T-cell (primary cell): ENCODE measurements at regions not wholly inside any gene's neighbourhood (a gene's known extent, or its start where the extent isn't known, plus 50 kb on each side); places are given as distances from the start of the nearest gene placed in this dataset.

ENCODE experiments used
- ATAC-seq, 4 experiments: fragments of 200-7000 bp in 3 of 4; fragments of 150-1000 bp in 1 of 4; cut with Tn5 transposase; replicated peaks in 1 of 4; 1 replicate in 3 of 4; 2 replicates in 1 of 4; pipeline ENCODE4 v1.10.0; 2021; ENCODE audit warnings: moderate library complexity in 3 of 4, mild to moderate bottlenecking in 2 of 4, moderate number of reproducible peaks in 1 of 4
- CTCF ChIA-PET, 2 donors: fragments of 300-600 bp; sonication (Branson Sonifier 250); formaldehyde crosslinking; loops; one replicate each; lab custom pipeline; 2022; ENCODE audit warnings: antibody characterized with exemption in 2 of 2; lab: Charles Lee
- POLR2A ChIA-PET, 2 donors: fragments of 300-600 bp; sonication (Branson Sonifier 250); formaldehyde crosslinking; loops; one replicate each; lab custom pipeline; 2022; ENCODE audit warnings: antibody characterized with exemption in 2 of 2; lab: Charles Lee
- DNase-seq, 35 experiments: peaks; one replicate each; pipeline versions ENCODE4 v3.0.0 to v3.0.0-alpha.2; 2013 to 2023
- H3K27ac ChIP-seq: one replicate; pipeline ENCODE4 v1.5.1; 2013; ENCODE audit warnings: low read length
- H3K27me3 ChIP-seq, 2 experiments: replicated peaks in 1 of 2; 1 replicate in 1 of 2; 2 replicates in 1 of 2; pipeline versions ENCODE4 v1.6.1 to v1.7.0; 2013; ENCODE audit warnings: low read length in 1 of 2, mixed read lengths in 1 of 2; ENCODE audit not compliant: control insufficient read depth in 2 of 2, insufficient read depth in 2 of 2; ENCODE audit errors: extremely low read depth in 1 of 2
- H3K36me3 ChIP-seq, 2 donors: 1 replicate in 1 of 2; 2 replicates in 1 of 2; pipeline versions ENCODE4 v1.6.1 to v1.7.0; 2013; ENCODE audit warnings: low read length in 1 of 2; ENCODE audit not compliant: control insufficient read depth in 2 of 2, insufficient read depth in 1 of 2; ENCODE audit errors: extremely low read depth in 1 of 2
- H3K4me1 ChIP-seq, 2 experiments: 1 replicate in 1 of 2; 2 replicates in 1 of 2; pipeline versions ENCODE4 v1.6.1 to v1.7.0; 2013; ENCODE audit warnings: low read length in 2 of 2, mixed read lengths in 1 of 2; ENCODE audit not compliant: insufficient read depth in 2 of 2, control insufficient read depth in 1 of 2; ENCODE audit errors: extremely low read depth in 1 of 2
- H3K4me3 ChIP-seq, 2 donors: 1 replicate in 1 of 2; 2 replicates in 1 of 2; pipeline versions ENCODE4 v1.5.1 to v1.7.0; 2013; ENCODE audit warnings: mild to moderate bottlenecking in 2 of 2, low read length in 1 of 2, moderate library complexity in 1 of 2; ENCODE audit not compliant: control insufficient read depth in 1 of 2; ENCODE audit errors: extremely low read depth in 1 of 2
- H3K9me3 ChIP-seq: 2 replicates; pipeline ENCODE4 v1.7.0; 2013
- H3K27ac Mint-ChIP-seq, 2 donors: one replicate each; pipeline ENCODE4 v1.8.0; 2020 to 2021; ENCODE audit warnings: mild to moderate bottlenecking in 2 of 2, mixed read lengths in 2 of 2
- H3K27me3 Mint-ChIP-seq, 2 donors: one replicate each; pipeline ENCODE4 v1.8.0; 2021 to 2022; ENCODE audit warnings: mixed read lengths in 2 of 2
- H3K36me3 Mint-ChIP-seq: one replicate; pipeline ENCODE4 v1.8.0; 2021; ENCODE audit warnings: mixed read lengths
- H3K4me1 Mint-ChIP-seq, 3 donors: one replicate each; pipeline ENCODE4 v1.8.0; 2020 to 2022; ENCODE audit warnings: mixed read lengths in 3 of 3, mild to moderate bottlenecking in 1 of 3
- H3K4me3 Mint-ChIP-seq, 3 donors: one replicate each; pipeline ENCODE4 v1.8.0; 2020 to 2022; ENCODE audit warnings: mild to moderate bottlenecking in 3 of 3, mixed read lengths in 3 of 3, moderate library complexity in 3 of 3
- H3K9me3 Mint-ChIP-seq, 3 donors: one replicate each; pipeline ENCODE4 v1.8.0; 2020 to 2022; ENCODE audit warnings: mixed read lengths in 3 of 3
- WGBS: methylation state at CpG from one replicate; pipeline ENCODE4 v1.1.5; 2013; ENCODE audit warnings: missing lambda C conversion rate; ENCODE audit not compliant: insufficient coverage; 5-methylcytosine and 5-hydroxymethylcytosine counted together

- Mint-ChIP-seq H3K9me3 (no peaks in the 10 kb centered on the region), H3K4me1 (no peaks in the 10 kb centered on the region), H3K36me3 (no peaks in the 10 kb centered on the region), H3K27me3 (peaks cover 47 to 57% of the 10 kb centered on the region in 2 donors), H3K27ac (no peak overlapping the region), H3K4me3 (no peak overlapping the region)
- ATAC-seq (no peak), DNase-seq (no peak)
- CTCF ChIA-PET: no interaction called here
- Histone ChIP-seq H3K9me3 (no peaks in the 10 kb centered on the region), H3K36me3 (no peaks in the 10 kb centered on the region), H3K4me3 (no peak overlapping the region), H3K4me1 (no peaks in the 10 kb centered on the region), H3K27me3 (peaks cover 3 to 62% of the 10 kb centered on the region in 2 experiments), H3K27ac (no peak overlapping the region)
- POLR2A ChIA-PET: no interaction called here
- no CpG with 5 or more reads among the region's 2 CpGs for WGBS
Measured at GRCh38 chr1:38129971-38130370, 83.4 kb upstream of the POU3F1 start.

GRCh38 chr1:38129473-38129872 is 82.9 kb upstream of the POU3F1 start:
- H3K4me3 Mint-ChIP-seq: no peak overlapping the region
- H3K9me3 Mint-ChIP-seq: no peaks in the 10 kb centered on the region
- Histone ChIP-seq H3K4me1 (no peaks in the 10 kb centered on the region), H3K27me3 (peaks cover 3 to 57% of the 10 kb centered on the region in 2 experiments), H3K9me3 (no peaks in the 10 kb centered on the region), H3K27ac (no peak overlapping the region), H3K36me3 (no peaks in the 10 kb centered on the region), H3K4me3 (no peak overlapping the region)
- CTCF ChIA-PET: no interaction called here
- POLR2A ChIA-PET: no interaction called here
- WGBS: no CpG with 5 or more reads among the region's 5 CpGs
- H3K27me3 Mint-ChIP-seq: peaks cover 45 to 52% of the 10 kb centered on the region in 2 donors
- no peak overlapping the region for H3K27ac Mint-ChIP-seq
- ATAC-seq (no peak), DNase-seq (no peak)
- no peaks in the 10 kb centered on the region for H3K4me1 Mint-ChIP-seq
- no peaks in the 10 kb centered on the region for H3K36me3 Mint-ChIP-seq

- 62% methylated on average over 3 of the region's 9 CpGs for WGBS
- peaks cover 42 to 48% of the 10 kb centered on the region in 2 donors for H3K27me3 Mint-ChIP-seq
- POLR2A ChIA-PET: no interaction called here
Measured at GRCh38 chr1:38128926-38129453, 82.4 kb upstream of the POU3F1 start.

DNA sequence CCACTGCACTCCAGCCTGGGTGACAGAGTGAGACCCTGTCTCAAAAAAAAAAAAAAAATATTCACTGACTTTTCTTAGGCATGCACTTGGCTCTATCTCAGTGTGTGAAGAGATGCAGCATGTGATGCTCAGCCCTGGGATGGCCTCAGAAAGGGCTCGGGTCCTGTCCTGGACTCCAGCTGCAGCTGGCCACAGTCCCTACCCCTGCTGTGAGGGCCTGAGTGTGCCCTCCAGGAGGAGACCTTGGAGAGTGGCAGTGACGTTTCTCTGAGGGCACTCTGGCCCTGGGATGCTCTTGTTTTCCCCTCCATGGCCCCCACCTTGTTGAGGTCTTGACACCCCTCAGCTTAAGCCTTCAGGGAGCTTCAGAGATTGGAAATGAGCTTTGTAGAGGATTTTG is 81.9 kb upstream of the POU3F1 start:
- ATAC-seq (no peak), DNase-seq (no peak)
- no peak overlapping the region for H3K4me3 Mint-ChIP-seq
- POLR2A ChIA-PET: no interaction called here
- H3K27me3 Mint-ChIP-seq: peaks cover 40 to 46% of the 10 kb centered on the region in 2 donors
- H3K9me3 ChIP-seq: no peaks in the 10 kb centered on the region
- H3K36me3 Mint-ChIP-seq: no peaks in the 10 kb centered on the region
- peaks cover 3 to 55% of the 10 kb centered on the region in 2 experiments for H3K27me3 ChIP-seq
- no peaks in the 10 kb centered on the region for H3K36me3 ChIP-seq
- CTCF ChIA-PET: no interaction called here
- no peaks in the 10 kb centered on the region for H3K9me3 Mint-ChIP-seq
- no peak overlapping the region for H3K27ac Mint-ChIP-seq
- H3K4me1 ChIP-seq: no peaks in the 10 kb centered on the region
- no peak overlapping the region for H3K27ac ChIP-seq
- 78% methylated on average over 1 of the region's 2 CpGs for WGBS
- no peaks in the 10 kb centered on the region for H3K4me1 Mint-ChIP-seq
- no peak overlapping the region for H3K4me3 ChIP-seq

More at GRCh38 chr1:38128926-38129453, 82.4 kb upstream of the POU3F1 start:
- H3K4me3 Mint-ChIP-seq: no peak overlapping the region
- no peak overlapping the region for H3K4me3 ChIP-seq
- ATAC-seq (no peak), DNase-seq (no peak)
- CTCF ChIA-PET: no interaction called here
- no peaks in the 10 kb centered on the region for H3K36me3 ChIP-seq
- H3K27ac ChIP-seq: no peak overlapping the region
- no peaks in the 10 kb centered on the region for H3K9me3 Mint-ChIP-seq
- H3K4me1 Mint-ChIP-seq: no peaks in the 10 kb centered on the region
- H3K4me1 ChIP-seq: no peaks in the 10 kb centered on the region
- H3K9me3 ChIP-seq: no peaks in the 10 kb centered on the region
- H3K27me3 ChIP-seq: peaks cover 3 to 57% of the 10 kb centered on the region in 2 experiments
- no peak overlapping the region for H3K27ac Mint-ChIP-seq
- H3K36me3 Mint-ChIP-seq: no peaks in the 10 kb centered on the region

- ChIA-PET POLR2A (no interaction called here), CTCF (no interaction called here)
- Histone ChIP-seq H3K4me3 (no peak overlapping the region), H3K27me3 (peaks cover 3 to 45% of the 10 kb centered on the region in 2 experiments), H3K4me1 (no peaks in the 10 kb centered on the region), H3K36me3 (no peaks in the 10 kb centered on the region), H3K27ac (no peak overlapping the region), H3K9me3 (no peaks in the 10 kb centered on the region)
- H3K27ac Mint-ChIP-seq: no peak overlapping the region
- no peaks in the 10 kb centered on the region for H3K36me3 Mint-ChIP-seq
- DNase-seq (no peak), ATAC-seq (no peak)
- H3K4me1 Mint-ChIP-seq: no peaks in the 10 kb centered on the region
- no peak overlapping the region for H3K4me3 Mint-ChIP-seq
- H3K27me3 Mint-ChIP-seq: peaks cover 32 to 37% of the 10 kb centered on the region in 2 donors
- WGBS: 57% methylated on average over 2 of the region's 2 CpGs
- no peaks in the 10 kb centered on the region for H3K9me3 Mint-ChIP-seq
Measured at GRCh38 chr1:38127428-38127827, 80.8 kb upstream of the POU3F1 start.

DNA sequence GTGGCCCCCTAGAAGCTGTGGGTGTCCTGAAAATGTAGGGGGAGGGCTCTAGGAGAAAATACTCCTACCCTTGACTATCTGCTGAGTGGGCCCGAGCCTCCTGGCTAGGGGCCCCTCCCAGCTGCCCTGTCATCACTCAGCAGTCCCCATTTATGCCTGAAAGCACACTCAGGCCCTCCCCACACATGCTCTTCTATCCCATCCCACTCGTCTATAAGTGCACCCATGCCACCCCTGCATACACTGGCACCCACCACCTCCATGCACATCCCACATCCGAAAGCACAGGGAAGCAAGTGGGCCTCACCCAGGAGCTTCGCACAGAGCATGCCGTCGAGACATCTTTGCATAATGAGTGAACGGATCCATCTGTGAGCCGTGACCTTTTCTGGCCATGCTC is 80.4 kb upstream of the POU3F1 start:
- Mint-ChIP-seq H3K27ac (no peak overlapping the region), H3K4me3 (no peak overlapping the region), H3K4me1 (no peaks in the 10 kb centered on the region), H3K36me3 (no peaks in the 10 kb centered on the region), H3K9me3 (no peaks in the 10 kb centered on the region), H3K27me3 (peaks cover 28 to 32% of the 10 kb centered on the region in 2 donors)
- no peak overlapping the region for H3K27ac ChIP-seq
- CTCF ChIA-PET: interaction anchor here in 1 of 2 donors (0.6 kb wide), 1 partner anchor 19 kb away, joined by 4 read pairs; no protein-coding TSS in a partner anchor
- no peak for ATAC-seq
- no peak for DNase-seq
- H3K27me3 ChIP-seq: peaks cover 0 to 41% of the 10 kb centered on the region in 2 experiments
- H3K4me3 ChIP-seq: no peak overlapping the region
- no peaks in the 10 kb centered on the region for H3K4me1 ChIP-seq
- H3K36me3 ChIP-seq: no peaks in the 10 kb centered on the region
- POLR2A ChIA-PET: no interaction called here
- WGBS: 83% methylated on average over 7 of the region's 8 CpGs
- H3K9me3 ChIP-seq: no peaks in the 10 kb centered on the region
